NCI-H1694 treated with DMSO at 0.1 percent for 48 hours (cell line): ENCODE measurements at regions not wholly inside any gene's neighbourhood (a gene's known extent, or its start where the extent isn't known, plus 50 kb on each side); places are given as distances from the start of the nearest gene placed in this dataset.

Experiments used
- DNase-seq: peaks from one replicate; lab custom pipeline; 2025; lab: John Stamatoyannopoulos, UW

DNA sequence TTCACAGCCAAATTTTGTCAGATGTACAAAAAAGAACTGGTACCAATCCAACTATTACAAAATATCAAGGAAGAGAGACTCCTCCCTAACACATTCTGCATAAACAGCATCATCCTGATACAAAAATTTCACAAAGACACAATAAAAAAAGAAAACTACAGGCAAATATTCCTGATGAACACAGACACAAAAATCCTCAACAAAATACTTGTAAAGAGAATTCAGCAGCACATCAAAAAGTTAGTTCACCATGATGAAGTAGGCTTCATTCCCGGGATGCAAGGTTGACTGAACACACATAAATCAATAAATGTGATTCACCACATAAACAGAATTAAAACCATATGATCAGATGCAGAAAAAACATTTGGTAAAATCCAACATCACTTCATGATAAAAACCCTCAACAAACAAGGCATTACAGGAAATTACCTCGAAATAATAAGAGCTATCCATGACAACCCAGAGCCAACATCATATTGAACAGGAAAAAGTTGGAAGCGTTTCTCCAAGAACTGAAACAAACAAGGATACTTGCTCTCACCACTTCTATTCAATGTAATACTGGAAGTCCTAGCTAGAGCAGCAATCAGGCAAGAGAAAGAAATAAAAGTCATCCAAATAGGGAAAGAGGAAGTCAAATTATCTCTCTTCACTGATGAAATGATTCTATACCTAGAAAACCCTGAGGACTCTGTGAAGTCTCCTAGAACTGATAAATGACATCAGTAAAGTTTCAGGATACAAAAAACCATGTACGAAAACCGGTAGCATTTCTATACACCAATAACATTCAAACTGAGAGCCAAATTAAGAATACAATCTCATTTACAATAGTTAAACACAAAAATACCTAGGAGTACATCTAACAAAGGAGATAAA is 223.1 kb downstream of the REEP3 start:
- no peak for DNase-seq

DNA sequence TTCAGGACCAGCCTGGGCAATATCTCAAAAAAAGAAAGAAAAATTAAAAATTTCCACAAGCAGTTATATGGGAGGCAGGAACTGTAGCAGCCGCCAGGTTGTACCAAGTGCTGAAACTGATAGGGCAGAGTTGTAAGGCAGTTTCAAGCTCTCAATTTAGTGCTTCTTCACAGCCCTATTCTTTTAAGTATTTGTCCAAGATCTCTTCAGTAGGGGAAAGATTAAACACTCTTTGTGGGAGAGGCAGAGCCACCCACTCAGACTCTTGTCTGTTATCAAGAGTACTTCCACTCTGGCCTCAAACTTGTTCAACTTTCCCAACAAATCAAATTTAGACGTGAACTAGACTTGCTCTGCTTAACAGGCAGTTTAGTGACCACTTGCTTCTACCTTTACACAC is 228.7 kb downstream of the REEP3 start:
- DNase-seq = no peak

DNA sequence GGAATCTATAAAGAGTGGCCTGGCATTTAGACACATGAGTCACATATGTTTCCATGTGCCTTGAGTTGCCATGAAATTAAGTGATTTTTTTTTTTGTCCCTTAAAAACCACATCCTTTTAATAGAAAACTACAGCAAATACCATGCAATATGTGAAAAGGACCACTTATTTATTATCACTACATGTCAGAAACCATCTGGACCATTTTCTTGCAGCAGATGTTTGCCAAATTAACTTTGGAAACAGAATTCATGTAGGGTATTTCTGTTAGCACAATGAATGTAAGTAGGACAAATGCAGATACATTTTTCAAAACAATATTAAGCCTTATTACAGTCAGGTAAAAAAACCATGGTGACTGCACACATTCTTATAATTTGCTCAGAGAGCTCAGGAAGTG is 230.6 kb downstream of the REEP3 start:
- DNase-seq = peak; percentile 91

DNA sequence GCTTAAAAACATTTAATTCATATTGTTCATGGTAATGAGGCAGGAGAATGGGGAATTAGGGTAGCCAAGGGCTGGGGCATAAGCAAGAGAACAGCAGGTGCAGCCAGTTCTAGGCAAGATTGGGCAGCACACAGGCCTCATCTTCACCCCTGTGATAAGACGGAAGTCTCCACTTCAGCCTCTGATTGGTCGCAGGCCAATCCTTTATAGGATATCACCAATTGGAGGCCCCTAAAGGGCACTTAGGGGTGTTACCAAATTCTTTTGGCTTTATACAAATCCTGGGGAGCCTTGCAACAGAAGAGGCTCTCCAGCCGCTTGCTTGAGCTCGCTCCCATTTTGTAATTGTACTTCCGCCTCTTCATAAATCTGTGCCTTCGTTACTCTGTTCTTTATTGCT is 231.1 kb downstream of the REEP3 start:
- peak; percentile 65 for DNase-seq

DNA sequence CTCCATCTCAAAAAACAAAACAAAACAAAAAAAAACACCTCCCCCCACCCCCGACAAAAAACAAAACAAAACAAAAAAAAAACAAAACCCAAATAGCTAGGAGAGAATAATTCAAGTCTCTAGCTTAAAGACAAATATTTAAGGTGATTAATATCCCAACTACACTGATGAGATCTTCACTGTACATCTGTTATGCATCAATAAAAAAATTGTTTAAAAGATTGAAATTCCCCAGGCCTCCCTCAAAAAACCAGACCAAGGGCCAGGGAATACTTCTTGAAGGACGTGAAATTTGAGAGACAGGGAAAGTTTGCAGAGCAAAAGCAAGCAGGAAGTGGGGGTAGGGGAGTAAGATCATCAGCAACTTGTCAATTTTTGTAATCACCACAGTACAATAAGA is 232.6 kb downstream of the REEP3 start:
- DNase-seq = no peak

DNA sequence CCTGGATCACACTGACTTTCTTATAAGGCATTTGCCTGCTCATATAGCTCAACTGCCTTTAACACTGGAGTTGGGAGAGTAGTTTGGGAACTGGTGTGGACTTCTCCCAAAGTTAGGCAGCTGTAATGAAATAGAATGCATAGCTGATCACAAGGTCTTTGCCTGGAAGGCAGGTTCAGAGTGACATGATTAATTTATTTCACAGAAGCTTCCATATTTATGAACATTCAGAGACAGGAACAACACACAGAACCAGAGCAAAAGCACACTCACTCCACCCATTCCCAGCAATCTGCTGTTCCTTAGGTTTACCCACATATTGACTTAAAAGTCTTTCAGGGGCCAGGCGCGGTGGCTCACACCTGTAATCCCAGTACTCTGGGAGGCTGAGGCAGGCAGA is 234.2 kb downstream of the REEP3 start:
- DNase-seq = no peak

DNA sequence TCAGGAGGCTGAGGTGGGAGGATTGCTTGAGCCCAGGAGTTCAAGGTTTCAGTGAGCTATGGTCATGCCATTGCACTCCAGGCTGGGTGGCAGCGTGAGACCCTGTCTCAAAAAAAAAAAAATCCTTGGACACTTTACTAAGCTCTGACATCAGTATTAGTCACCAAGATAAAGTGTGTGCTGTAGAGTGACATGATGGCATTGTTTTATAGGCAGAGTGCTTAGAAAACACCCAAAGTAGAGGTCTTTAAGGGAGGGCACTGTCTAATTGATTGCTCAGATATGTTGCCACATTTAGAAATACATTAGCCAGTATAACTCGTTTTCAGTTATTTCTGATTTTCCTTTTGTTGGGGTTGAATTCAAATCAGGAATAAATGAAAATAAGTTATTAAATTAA is 235.9 kb downstream of the REEP3 start:
- no peak for DNase-seq

DNA sequence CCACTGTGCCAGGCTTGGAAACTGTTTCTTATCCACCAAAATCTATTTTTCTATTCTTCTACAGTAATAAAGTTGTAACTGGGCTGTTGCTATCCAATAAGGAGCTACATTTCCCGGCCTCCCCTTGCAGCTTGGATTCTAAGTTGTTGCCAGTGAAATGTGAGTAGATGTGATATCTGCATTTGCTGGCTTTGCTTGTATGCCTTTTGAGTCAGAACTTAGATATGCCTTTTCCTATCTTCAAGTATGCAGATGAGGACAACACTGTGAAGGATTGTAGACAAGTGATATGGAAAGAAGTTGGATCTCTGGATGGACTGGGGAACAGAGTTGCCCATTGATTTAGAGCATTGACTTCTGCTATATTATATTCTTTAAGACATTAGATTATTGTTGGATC is 236.9 kb downstream of the REEP3 start:
- DNase-seq = no peak

DNA sequence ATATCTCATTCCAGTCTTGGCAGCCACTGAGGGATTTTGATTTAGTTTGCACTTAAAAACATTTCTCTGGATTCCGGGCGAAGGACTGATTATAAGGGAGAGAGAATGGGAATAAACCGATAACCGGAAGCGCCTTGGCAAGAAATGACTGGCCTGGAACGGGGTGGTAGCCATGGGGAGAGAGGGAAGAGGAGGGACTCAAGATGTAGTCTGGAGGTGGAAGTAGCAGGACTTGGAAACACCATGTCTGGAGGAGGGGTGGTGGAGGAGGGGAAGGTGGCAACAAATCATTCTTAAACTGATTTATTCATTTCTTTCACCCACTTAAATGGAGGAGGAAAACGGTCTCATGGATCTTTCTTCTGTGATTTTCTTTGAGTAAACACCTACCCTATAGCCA is 238.1 kb downstream of the REEP3 start:
- DNase-seq = no peak

DNA sequence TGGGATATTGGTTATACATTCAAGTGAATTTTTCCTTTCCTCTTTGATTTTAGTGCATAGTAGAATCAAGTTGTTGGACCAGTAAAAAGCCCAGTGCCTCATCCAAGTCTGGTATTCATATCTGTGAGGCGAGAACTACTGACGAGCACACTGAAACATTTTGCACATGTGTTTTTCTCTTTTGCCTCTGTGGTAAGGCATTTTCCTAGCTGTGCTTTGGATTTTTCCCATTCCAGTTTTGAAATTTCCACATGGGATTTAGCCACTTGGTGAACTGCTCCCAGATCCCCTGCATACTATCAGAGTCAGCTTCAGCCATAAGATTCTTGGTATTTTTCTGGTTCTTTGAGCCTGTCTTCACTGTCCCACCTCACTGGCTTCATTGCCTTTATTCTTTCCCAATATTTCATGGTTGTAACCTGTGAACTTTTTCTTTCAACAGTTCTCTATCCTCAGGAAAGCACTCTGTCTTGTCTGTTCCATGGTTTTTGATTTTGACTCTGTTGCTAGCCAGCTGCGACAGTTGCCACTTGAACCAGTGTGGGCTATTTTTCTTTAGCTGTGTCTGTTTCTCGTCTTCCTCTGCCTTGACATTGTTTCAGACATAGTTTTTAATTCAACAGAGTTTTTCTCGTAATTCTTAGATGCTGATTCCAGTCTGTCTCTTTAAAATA is 239.0 kb downstream of the REEP3 start:
- DNase-seq = no peak

DNA sequence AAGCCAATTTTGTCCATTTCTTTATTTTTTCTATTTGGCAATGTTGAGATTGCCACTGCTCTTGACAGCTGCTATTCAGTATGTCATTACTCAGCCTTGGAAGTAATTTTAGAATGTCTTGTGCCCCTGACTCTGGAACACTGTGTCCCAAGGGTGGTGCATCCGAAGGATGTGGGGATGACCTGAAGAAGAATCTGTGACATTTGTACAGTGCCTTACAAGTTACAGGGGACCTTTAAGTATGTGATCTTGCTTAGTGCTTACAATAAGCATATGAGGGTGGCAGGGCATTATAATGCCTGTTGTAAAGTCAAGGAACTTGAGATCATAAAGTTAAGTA is 239.5 kb downstream of the REEP3 start:
- DNase-seq = no peak

DNA sequence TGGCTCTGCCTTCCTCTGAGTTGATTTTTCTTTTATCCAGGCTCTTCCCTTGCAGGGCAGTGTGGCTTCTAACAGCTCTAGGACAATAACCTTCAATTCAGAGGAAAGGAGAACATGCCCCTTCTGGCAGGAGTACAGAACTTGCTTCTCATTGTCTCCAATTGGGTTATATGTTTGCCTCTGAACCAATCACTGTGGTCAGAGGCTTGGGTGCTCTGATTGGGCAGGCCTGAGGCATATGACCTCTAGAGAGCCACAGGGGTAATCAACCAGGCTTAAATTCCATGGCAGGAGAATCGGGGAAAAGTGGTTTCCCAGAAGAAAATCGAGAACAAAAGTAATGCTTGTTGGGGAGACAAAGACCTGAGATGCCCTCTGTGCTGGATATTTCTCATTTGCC is 240.0 kb downstream of the REEP3 start:
- no peak for DNase-seq

DNA sequence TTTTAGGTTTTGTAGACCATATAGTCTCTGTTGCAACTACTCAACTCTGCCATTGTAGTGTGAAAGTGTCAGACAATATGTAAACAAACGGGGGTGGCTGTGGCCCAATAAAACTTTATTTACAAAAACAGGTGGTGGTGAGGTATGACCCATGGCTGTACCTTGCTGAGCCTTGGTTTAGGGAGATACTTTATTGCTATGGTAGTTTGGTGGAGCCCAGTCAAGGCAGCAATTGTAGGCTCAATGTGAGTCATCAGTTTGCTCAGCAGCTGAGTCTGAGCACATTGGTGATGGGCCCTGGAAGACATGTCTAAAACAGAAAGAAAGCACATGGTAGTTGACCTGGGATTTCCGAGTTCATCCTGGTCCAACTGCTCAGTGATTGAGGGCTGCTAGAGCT is 242.5 kb downstream of the REEP3 start:
- no peak for DNase-seq

DNA sequence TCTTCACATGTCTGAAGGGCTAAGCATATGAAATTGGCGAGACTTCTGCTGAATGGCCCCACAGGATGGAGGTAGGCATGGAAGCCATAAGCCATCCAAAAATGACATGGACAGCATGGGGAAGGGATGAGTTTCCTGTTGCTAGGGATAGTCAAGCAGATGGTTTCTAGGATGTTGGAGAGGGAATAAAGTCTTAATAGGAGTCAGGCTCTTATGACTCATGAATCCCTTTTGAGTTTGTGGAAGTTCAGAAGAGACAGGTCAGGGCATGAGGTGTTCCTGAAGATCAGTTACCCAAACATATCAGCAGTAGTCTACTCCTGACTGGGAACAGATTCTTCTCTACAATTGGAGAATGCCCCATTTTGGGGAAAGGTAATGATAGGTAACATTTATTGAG is 243.9 kb downstream of the REEP3 start:
- no peak for DNase-seq

DNA sequence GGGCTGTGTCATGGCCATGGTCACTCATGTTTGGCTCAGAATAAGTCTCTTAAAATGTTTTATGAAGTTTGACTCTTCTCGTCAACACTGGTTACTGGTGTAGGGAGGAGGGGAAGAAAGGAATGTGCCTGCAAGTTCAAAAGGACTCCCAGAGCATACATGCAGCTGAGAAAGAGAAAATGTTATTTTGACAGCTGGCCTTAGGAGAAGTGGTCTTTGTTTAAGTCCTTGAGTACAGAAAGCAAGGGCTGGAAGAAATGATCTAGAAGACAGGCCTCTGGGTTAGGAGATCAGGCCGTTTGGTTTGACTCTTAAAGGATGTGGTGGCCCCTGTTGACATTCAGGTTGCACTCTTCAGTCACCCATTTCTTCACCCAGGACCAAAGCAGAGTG is 245.5 kb downstream of the REEP3 start:
- DNase-seq = no peak

DNA sequence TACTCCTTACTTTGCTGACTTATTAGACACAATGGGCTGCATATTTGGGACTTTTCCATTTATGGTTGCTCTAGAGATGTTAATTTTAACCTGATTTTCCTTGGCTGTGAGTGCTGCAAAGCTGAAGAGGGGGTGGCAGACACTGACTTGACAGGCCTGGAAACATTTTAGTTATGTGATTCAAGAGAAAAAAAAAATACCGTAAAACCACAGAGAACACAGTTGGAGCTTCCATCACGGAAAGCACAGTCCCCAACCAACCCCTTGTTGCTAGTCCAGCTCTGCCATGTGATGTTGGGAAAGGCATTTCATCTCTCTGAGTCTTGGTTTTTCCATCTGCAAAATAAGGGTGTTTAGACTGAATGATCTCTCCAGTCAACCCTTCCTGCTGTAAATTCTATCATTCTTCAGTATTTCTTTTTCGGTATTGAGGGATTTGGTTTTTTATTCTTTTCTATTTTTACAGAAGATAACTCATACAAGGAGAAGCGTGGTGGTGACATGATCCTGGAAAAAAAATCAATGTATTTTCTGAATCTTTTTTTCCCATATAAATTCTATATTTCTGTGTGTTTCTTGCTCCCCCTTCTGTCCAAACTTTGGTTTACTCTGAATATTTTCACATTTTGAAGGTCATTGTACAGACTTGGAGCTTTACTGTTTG is 246.1 kb downstream of the REEP3 start:
- peak; percentile 42 for DNase-seq

DNA sequence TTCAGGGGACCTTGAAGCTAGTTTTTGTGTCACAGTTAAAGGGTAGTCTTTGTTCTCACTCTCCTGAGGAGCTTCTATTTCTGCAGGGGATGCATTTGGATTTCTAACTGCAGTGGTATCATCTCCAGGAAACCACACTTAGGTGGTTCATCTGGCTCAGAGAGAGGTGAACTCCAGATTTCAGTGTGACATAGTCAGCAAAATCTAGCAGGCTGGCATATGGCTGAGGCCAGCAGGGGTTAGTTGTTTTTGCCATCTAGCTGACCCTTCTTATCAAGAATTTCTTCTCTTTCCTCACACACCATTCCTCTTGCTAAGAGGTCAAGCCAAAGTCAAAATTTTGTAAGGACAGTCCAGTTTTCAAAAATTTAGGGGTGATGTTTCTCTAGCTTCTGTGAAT is 248.2 kb downstream of the REEP3 start:
- no peak for DNase-seq

DNA sequence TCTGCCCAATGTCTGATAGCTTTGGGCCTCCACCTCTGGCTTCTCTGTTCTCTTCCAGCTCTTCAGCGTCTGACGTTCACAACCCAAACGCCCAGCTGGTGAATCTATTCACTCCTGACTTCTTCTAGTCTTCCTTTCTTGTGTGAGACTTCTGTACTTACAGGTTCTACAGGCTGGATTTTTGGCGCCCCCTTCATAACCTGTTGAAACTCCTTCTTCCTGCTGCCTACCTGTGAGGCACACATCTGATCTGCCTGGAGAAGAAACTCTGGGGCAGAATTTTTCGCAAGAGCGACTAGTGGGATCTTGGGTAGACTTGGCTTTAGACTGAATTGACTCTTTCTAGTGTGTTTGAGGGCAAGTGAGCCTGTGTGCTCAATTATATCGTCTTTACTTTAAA is 249.3 kb downstream of the REEP3 start:
- no peak for DNase-seq

DNA sequence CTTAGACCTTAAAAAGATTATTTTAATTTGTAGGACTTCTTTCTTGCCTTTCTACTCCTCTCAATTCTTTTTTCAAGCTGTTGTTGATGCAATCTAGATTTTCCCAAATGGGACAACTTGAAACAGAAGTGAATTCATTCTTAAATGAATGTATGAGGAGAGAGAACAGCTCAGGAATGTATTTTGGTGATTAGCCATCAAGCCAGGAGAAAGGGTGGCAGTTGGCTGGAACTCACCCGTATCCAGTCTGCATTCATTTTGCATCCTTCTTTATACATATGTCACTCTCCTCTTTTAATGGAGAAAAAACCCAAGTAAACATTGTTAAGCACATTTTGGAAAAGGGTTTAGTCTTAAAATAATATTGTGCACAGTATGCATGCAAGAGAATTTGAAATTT is 251.3 kb downstream of the REEP3 start:
- no peak for DNase-seq

DNA sequence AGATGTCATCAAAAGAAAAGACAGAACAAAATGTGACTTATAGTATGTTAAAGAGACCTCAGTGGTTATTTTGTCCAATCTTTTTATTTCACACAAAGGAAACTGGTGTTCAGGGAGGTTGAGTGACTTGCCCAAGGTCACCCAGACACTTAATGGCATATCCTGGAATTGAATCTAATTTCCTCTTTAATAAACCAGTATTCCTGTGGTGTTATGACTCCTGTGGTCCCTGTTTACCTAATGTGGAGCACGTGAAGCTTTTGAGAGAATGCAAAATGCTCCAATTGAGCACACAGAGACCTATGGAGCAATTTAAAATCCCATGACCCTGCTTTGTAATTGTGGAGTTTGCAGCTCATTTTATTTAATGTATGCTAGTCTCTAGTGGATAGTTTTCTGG is 251.9 kb downstream of the REEP3 start:
- DNase-seq = no peak

DNA sequence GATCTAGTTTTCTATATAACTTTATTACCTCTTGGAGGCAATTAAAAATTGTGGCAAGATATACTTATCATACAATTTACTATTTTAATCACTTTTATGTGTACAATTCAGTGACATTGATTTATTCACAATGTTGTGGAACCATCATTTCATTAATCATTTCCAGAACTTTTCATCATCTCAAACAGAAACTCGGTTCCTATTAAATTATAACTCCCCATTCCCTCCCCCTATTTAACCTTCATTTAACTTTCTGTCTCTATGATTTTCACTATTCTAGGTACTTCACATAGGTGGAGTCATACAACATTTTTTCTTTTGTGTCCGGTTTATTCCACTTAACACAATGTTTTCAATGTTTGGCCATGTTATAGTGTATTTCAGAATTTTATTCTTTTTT is 252.8 kb downstream of the REEP3 start:
- no peak for DNase-seq

DNA sequence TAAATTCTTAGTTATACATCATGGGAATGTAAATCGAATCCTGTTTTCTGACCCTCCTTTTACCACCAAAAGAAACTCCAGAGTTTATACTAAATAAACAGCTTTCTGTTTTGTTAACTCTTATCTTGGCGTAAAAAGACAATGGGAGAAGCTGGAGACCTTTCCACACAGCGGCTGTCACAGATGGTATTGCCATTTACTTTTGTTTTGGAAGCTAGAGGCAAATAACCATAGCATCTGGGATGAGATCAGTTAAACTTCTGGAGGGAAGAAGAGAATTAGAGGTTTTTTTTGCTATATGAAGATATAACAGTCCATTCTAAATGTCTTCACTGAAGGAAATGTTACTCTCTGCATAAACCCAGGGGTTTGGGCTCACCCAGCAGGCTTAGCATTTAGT is 258.9 kb downstream of the REEP3 start:
- no peak for DNase-seq

DNA sequence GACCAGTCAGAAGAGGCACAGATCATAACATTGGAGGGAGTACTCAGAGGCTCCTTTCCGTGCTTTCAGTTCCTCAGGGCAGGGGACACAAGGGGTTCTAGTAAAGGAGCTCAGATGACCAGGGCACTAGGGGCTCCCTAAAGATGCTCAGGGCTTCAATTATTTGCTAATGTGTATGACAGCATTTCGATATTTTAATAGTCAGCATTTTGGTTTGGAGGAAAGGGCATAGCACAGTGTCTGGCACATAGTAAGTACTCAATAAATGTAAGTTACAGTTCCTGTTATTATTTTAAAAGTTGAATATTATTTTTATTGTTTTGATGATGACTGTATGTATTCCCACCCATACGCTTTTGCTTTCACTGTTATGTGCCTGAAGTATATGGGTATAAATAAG is 260.0 kb downstream of the REEP3 start:
- DNase-seq = no peak
